GM21737 (cell line): ENCODE measurements at regions not wholly inside any gene's neighbourhood (a gene's known extent, or its start where the extent isn't known, plus 50 kb on each side); places are given as distances from the start of the nearest gene placed in this dataset.
"Not testable (repeated sequence)": the region's sequence is repeated elsewhere in the genome, so short reads cannot be mapped to it uniquely, and the experiment has no call there.

ENCODE experiments used
- ATAC-seq: cut with Tn5 transposase; IDR thresholded peaks from one replicate; pipeline ENCODE4 v1.9.1; 2021; ENCODE audit warnings: mild to moderate bottlenecking, moderate library complexity; ENCODE audit not compliant: unreplicated experiment

DNA sequence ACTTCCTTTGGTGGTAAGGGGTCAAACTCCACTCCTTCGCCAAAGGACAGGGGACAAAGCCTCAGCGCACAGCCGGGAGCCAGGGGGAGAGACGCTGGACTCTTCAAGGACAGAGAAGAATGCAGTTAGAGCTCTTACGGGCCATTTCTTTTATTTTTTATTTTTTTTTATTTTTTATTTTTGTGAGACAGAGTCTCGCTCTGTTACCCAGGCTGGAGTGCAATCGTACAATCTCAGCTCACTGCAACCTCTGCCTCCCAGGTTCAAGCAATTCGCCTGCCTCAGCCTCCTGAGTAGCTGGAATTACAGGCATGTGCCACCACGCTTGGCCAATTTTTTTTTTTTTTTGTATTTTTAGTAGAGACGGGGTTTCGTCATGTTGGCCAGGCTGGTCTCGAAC, 93.2 kb upstream of the RPH3AL start, which contains the start of gene RFLNB:
Gene RFLNB (minus strand): TSS at position 101 of the 400 bp plus-strand sequence.
- ATAC-seq = not testable (repeated sequence)

DNA sequence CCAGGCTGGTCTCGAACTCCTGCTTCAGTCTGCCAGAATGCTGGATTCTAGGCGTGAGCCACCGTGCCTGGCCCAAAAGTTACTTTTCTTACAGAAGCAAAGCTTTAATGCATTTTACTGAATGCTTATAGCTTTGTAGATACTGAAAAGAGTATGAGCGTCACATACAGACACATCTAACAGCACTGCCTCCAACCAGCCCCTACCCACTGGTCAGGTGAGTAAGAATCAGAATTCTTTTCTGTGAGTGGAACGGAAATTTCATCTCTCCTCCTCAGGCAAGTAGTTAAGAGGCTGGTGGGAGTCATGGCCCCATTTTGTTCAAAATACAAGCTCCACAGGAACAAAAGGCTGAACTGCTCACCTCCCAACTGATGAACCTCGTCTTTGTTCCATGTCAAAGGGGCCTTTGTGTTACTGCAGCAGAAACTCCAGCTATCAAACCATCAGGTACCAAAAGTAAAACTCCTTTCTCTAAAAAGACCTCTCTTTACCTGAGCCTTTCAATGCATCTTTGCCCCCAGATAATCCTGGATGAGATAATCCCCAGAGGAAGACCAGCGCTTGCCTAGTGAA, 92.4 kb upstream of the RPH3AL start:
- ATAC-seq = no peak

DNA sequence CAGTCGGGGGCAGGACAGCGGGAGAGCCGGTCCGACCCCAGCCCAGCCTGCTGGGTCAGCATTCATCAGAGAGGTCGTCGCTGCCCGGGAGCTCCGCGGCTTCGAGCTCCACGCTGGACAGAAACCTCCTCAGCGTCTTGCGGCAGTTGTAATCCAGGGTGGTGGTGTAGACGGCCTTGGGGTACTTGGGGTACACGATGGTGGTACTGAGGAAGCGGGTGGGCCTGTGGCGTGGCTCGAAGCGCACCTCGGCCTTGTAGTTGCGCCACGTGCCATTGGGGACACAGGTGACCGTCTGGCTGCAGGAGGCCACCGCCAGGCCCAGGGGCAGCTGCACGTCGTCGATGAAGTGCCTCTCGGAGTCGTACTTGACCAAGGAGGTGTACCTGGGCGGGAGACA, 90.5 kb upstream of the RPH3AL start:
- no peak for ATAC-seq

DNA sequence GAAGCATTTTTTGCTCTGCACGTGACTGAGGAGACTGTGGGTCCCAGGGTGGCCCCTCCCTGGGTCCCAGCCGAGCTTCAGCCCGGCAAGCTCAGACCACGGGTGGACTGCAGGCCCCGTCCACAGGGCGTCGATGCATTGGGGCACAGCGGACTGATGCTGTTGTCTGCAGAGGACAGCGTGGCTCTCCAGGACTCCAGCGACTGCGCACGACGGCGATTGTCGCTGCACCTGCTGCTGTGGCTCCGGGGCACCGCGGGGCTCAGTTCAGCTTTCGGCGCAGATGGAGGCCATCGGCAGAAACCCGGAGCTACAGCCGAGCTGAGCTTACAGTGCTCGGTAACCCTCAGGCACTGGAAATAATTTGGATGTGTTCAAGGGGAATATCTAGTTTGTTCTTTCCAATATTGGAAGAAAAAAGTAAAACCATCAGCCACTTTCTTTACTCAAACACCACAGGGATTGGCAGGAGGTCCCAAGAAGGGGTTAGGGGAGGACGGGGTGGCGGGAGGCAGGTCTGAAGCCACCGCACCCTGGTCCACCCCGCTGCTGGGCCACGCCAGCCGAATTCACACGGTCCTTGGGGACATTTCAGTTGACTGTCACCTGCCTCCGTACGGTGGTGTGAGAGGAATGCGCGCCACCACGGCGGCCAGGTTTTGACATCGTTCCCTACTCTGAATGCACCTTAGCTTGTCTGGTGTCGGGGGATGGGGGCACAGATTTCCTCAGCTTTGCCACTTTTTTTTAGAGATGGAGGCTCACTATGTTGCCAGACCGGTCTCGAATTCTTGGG, 88.7 kb upstream of the RPH3AL start:
- no peak for ATAC-seq

DNA sequence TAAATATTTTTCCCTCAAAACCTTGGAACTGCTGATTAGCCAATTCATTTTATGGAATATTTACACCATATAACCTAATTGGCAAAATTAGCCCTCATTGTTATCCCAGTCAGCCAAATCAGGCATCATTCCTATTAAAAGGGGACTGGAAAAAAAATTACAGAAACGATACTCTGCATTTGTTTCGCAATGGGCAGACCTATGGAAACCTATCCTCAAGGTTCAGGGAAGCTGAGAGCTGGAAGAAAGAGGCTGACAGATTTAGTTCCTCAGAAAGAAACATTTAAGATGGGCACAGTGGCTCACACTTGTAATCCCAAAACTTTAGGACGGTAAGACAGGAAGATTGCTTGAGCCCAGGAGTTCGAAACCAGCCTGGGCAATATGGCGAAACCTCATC, 85.6 kb upstream of the RPH3AL start:
- no peak for ATAC-seq

DNA sequence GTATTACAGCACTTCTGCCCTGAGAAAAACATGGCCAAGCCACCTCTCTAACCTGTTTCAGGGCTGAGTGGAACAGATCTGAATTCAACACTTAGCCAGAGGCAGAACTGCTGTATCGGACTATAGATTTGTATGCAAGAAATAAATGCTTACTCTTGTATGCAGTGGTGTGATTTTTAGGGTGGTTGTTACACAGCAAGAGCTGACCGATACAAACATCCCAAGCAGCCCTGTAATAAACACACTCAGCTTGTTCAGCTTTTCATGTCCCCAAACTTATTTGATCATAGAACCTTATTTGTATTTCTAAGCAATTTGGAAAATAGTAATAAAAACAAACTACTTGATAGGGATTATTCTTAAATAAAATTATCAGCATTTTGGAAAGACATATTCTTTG, 84.9 kb upstream of the RPH3AL start:
- no peak for ATAC-seq

DNA sequence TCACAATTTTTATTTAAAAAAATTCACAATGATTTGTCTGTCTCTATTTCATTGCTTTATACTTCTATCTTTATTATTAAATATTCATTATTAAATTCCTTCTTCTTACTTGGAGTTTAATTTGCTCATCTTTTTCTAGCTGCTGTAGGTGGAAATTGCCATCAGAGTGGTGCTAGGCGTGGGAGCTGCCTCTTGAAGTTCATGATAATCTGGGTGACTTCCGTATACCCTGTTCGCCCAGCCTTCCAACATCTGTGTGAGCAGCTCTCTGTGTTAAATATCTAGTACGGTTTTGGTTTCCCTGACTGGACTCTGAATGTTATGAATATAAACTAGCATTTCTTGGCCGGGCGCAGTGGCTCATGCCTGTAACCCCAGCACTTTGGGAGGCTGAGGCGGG, 84.0 kb upstream of the RPH3AL start:
- no peak for ATAC-seq

DNA sequence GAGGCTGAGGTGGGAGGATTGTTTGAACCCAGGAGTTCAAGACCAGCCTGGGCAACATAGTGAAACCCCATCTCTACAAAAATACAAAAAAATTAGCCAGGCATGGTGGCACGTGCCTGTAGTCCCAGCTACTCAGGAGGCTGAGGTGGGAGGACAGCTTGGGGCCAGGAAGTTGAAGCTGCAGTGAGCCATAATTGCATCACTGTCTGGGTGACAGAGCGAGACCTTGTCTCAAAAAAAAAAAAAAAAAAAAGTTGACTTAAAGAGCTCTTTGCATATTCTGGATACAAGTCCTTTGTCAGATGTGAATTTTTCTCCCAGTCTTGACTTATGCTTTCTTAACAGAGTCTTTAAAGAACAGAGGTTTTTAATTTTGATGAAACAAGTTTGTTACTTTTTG, 79.9 kb upstream of the RPH3AL start:
- not testable (repeated sequence) for ATAC-seq

DNA sequence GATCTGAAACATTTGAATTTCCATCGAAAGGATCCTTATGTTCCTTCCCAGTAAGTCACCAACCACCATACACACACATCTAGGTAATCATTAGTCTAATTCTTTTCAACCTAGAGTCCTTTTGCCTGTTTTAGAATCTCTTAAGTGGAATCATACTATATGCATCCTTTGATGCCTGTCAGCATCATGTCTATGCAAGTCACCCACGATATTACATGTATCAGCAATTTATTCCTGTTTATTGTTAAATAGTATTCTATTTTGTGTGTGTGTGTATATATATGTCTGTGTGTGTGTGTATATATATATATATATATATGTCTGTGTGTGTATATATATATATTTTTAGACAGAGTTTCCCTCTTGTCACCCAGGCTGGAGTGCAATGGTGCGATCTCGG, 78.9 kb upstream of the RPH3AL start:
- no peak for ATAC-seq

DNA sequence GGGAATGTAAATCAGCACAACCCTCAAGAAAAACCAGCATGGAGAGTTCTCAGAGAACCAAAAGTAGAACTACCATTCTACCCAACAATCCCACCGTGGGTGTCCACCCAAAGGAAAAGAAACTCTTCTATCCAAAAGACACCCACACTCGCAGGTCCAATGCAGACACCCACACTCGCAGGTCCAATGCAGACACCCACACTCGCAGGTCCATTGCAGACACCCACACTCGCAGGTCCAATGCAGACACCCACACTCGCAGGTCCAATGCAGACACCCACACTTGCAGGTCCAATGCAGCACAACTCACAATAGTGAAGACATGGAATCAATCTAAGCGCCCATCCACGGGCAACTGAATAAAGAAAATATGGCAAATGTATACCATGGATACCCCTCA, 77.0 kb upstream of the RPH3AL start:
- no peak for ATAC-seq

DNA sequence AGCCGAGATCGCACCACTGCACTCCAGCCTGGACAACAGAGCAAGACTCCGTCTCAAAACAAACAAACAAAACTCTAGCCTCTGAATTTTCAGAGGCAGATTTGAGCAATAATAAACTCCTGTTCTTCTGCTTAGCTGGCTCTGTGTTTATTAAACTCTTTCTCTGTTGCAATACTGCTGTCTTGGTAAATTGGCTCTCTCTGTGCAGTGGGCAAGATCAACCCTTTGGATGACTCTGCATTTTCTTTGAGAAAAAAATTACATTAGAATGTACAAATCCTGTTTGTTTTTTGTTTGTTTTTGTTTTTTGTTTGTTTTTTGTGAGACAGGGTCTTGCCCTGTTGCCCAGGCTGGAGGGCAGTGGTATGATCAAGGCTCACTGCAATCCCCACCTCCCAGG, 75.8 kb upstream of the RPH3AL start:
- ATAC-seq = no peak

DNA sequence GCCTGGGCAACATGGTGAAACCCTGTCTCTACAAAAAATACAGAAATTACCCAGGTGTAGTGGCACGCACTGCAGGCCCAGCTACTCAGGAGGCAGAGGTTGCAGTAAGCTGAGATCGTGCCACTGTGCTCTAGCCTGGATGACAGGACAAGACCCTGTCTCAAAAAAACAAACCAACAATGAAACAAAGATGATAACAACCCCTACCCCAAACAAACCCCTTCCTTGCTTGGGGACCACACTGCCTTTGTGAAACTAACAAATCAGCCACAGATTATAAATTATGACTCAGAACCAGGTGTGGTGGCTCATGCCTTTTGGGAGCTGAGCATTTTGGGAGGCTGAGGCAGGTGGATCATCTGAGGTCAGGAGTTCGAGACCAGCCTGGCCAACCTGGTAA, 75.3 kb upstream of the RPH3AL start:
- ATAC-seq = no peak

DNA sequence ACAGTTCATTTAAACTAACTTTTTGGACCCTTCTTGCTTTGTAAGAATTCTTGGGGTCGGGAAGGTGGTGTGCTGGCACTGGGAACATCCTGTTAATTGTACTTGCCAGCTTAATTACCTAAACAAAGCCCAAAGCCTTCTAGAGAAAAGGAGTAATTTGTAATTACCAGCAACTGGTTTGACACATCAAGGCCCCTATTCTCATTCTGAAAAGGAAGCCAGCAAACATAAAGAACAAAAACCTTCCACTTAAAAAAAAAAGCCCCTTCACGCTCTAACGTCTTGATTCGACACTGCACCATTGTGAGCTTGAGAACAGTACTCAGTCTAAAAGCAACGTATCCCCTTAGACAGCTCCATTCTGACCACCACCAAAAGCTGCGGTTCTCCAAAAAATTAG, 74.7 kb upstream of the RPH3AL start:
- ATAC-seq = no peak

DNA sequence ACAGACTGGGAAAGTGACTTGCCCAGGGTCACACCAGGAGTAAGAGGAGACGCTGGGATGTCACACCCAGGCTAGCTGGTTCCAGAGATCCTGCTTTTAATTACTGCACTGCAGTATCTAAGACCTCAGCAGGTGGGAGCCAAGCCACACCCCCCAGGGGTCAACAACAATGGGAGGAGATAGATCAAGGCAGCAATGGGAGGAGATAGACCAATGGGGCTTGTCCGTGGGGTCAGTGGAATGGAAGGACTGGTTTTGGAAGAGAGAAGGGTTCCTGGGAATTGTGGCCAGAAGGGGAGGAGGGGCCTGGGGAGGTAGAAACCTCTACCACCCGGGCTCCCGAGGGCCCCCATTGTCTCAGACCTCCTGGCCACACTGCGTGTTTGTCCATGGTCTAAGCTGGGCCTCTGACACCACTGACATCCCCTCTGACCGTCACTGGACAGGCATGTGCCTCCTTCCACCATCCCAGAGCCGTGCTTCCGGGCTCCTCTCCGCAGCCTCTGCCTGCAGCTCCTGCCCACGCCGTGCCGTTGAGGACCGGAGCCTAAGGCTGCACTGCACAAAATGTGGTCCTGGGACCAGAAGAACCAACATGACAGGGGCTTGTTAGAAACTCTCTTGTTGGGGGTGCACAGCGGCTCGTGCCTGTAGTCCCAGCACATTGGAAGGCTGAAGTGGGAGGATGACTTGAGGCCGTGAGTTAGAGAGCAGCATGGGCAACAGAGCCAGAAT, 69.8 kb upstream of the RPH3AL start:
- ATAC-seq = no peak

DNA sequence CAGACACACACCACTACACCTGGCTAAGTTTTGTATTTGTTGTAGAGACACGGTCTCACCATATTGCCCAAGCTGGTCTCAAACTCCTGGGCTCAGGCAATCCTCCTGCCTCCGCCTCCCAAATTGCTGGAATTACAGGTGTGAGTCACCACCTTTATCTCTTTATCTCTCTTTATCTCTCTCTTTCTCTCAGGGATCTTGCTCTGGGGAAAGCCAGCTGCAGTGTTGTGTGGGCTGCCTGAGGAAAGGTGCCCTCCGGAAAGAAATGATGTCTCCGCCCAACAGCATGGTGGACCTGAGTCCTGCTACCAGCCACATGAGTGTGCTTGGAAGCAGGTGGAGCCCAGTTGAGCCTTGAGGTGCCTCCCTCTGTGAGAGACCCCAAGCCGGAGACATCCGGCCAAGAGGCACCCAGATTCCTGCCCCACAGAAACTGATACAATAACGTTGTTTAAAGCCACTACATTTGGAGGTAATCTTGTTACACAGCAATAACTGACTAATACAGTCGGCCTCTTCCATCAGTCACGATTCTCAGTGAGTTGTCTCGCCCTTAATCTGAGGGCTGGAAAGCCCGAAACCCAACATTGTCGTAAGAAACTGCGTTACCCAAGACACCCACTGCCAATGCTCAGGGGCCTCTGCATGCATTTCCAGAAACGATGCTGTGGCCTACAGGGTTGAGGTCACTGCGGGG, 68.0 kb upstream of the RPH3AL start:
- ATAC-seq = no peak

DNA sequence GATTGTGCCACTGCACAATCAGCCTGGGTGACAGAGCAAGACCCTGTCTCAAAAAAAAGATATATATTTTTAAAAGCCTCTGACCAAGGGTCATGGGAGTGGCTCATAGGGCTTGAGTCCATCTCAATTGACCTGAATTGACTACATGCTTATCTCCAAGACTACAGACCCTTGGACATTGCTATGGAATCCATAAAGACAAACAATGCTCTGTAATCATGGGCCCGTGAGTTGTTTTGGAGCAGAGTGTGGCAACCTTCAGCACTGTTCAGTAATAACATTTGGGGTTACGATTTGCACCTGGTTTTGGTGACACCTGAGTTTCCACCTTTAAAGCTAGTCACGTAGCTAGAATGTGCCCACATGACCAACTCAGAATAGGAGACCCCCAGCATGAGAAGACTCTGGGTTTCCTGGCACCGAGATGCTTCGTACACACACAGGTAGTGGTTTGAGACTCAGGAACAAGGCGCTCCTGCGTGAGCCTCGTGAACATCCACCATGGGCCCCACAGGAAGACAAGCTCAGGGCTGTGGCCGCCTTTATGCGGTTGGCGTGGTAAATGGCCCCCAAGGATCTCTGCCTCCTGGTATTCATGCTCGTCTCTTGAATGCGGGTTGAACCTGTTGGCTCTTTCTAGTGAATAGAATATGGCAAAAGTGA, 66.6 kb upstream of the RPH3AL start:
- no peak for ATAC-seq

DNA sequence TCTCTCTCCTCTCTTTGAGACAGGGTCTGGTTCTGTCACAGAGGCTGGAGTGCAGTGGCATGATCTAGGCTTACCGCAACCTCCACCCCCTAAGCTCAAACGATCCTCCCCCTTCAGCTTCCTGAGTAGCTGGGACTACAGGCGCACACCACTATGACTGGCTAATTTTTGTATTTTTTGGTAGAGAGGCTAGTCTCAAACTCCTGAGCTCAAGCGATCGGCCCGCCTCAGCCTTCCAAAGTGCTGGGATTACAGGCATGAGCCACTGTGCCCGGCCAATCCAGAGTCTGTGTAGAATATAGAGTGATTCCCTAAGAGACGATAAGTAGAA, 65.8 kb upstream of the RPH3AL start:
- no peak for ATAC-seq

DNA sequence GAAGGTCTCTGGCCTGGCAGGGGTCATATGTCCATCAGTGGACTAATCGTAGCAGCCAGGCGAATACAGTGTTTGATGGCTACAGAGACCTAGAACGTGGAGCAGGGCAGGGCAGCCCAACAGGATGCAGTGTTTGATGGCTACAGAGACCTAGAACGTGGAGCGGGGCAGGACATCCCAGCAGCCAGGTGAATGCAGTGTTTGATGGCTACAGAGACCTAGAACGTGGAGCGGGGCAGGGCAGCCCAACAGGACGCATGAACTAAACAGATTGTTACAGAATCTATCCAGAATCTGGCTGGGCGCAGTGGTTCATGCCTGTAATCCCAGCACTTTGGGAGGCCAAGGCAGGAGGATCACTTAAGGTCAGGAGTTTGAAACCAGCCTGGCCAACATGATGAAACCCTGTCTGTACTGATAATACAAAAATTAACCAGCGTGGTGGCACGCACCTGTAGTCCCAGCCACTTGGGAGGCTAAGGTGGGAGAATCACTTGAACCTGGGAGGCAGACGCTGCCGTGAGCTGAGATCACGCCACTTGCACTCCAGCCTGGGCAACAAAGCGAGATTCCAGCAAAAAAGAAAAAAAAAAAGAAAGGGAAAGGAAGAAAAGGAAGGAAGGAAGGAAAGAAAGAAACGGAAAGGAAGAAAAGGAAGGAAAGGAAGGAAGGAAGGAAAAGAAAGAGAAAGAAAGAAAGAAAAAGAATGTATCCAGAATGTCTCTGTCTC, 65.2 kb upstream of the RPH3AL start:
- no peak for ATAC-seq

DNA sequence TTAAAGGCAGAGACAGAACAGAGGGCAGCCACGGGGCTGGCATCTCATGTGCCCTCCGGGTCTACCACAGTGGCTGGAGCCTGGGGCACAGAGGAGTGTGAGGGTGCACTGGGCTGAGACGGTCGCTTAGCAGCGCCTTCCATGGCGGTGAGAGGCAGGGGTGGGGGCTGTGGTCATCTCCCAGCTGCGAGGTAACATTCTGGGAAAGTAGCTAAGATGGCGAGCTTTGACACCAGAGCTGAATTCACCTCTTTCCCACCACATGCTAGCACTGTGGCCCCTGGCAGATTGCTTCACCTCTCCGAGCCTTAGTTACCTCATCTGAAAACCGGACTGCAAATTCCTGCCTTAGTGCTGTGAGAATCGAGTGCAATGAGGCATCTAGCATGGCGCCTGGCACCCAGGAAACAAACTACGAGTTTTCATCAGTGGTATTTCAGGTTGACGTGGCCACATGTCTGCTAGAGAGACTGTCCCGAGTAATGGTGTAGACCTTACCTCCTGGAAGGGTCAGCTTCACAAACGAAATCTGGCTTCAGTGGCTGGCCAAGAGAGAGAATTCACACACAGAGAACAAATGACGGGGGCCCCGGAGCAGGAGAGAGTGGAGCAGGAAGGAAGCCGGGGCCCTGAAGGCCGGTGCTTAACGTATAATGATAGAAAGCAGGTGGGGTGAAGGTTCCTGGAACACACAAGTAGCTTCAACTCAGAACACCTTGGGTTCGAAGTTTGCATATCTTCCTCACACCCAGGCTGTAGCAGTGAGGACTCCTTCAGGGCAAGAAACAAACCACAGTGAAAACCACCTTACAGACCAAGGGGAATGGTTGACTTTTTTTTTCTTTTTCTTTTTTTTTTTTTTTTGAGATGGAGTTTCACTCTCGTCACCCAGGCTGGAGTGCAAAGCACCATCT, 63.9 kb upstream of the RPH3AL start:
- ATAC-seq = no peak
